ENCODE measurements at regions not wholly inside any gene's neighbourhood (a gene's known extent, or its start where the extent isn't known, plus 50 kb on each side); places are given as distances from the start of the nearest gene placed in this dataset.

DNA sequence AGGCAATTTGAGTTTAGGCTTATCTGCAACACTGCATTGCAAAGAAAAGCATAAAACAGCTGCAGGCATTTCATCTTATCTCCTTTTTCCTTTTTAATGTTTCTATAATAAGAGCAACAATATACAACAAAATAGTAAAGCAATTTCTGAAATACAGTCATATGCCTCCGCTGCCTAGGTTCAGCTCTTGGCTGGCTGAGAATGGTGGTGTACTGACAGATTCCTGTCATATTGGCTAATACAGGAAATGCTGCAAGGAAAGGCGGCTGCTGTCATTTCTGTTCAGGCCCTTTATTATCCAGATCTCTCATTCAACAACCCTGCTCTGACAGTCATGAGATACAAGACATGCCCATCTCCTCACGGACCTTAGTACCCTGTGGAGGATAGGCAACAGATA is 677.0 kb downstream of the TAF11L14 start:
- no TSS peak for BruUV-seq (replicated peaks)
- no peaks in the 10 kb centered on the region for H3K79me2 ChIP-seq (ENCODE audit: control insufficient read depth, insufficient read depth, low read length)
- no peak overlapping the region for H2AFZ ChIP-seq (ENCODE audit: low read depth, low read length)
- no peaks in the 10 kb centered on the region for H3K9me3 ChIP-seq (replicated peaks; ENCODE audit: control insufficient read depth, insufficient read depth, low read depth, low read length)
- no peak for DNase-seq (ENCODE audit: extremely low read depth in 1 of 4, low spot score in 3 of 4)
- H3K9ac ChIP-seq (ENCODE audit: insufficient read depth in 1 of 2, low read depth in 2 of 2, low read length in 2 of 2) = no peak overlapping the region
- no peaks in the 10 kb centered on the region for H3K27me3 ChIP-seq (ENCODE audit: control insufficient read depth in 2 of 2, insufficient read depth in 2 of 2, low read length in 2 of 2)
- TF ChIP-seq RBM34 (IDR thresholded peaks at IDR 0.05; ENCODE audit: borderline replicate concordance, insufficient read depth, low read length) (no peak), NR1H2 (CRISPR knock-in tag; IDR thresholded peaks at IDR 0.05) (no peak), JUNB (CRISPR knock-in tag; conservative IDR thresholded peaks at IDR 0.05) (no peak), RCOR1 (IDR thresholded peaks at IDR 0.05; ENCODE audit: borderline replicate concordance in 1 of 2, low read depth in 2 of 2, low read length in 2 of 2) (no peak), SAFB (IDR thresholded peaks at IDR 0.05; ENCODE audit: borderline replicate concordance, low read depth, low read length) (no peak)
- TF ChIP-seq, protein P1, sequence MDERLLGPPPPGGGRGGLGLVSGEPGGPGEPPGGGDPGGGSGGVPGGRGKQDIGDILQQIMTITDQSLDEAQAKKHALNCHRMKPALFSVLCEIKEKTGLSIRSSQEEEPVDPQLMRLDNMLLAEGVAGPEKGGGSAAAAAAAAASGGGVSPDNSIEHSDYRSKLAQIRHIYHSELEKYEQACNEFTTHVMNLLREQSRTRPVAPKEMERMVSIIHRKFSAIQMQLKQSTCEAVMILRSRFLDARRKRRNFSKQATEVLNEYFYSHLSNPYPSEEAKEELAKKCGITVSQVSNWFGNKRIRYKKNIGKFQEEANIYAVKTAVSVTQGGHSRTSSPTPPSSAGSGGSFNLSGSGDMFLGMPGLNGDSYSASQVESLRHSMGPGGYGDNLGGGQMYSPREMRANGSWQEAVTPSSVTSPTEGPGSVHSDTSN (CRISPR knock-in tag; IDR thresholded peaks at IDR 0.05; ENCODE audit: low read depth) = no peak
- TF ChIP-seq, protein P1 (tag; conservative IDR thresholded peaks at IDR 0.05; ENCODE audit: low read depth) = no peak
- CTCF ChIA-PET (ENCODE audit: low intra/inter-chr PET ratio) = interaction anchor here (0.6 kb wide), 1 partner anchor 1103 kb away, joined by 3 read pairs; no protein-coding TSS in a partner anchor
- no peaks in the 10 kb centered on the region for H4K20me1 ChIP-seq (replicated peaks; ENCODE audit: control insufficient read depth, insufficient read depth, low read length)
- no peak overlapping the region for H3K27ac ChIP-seq (ENCODE audit: extremely low read depth, low read depth, low read length)
- 0% methylated on average over 3 of the region's 3 CpGs for WGBS (ENCODE audit: insufficient coverage, low coverage, missing lambda C conversion rate)
- H3K9me1 ChIP-seq (ENCODE audit: control insufficient read depth, insufficient read depth, low read length) = no peaks in the 10 kb centered on the region
- POLR2A ChIA-PET = no interaction called here
- no peak overlapping the region for H3K4me3 ChIP-seq
- no peak for ATAC-seq
- intact Hi-C loops (cut with micrococcal nuclease) = no loop called here
- H3K36me3 ChIP-seq (ENCODE audit: control insufficient read depth, insufficient read depth, low read length) = no peaks in the 10 kb centered on the region
- no peak for FAIRE-seq
- H3K4me1 ChIP-seq (replicated peaks in 1 of 2; ENCODE audit: control insufficient read depth in 2 of 2, insufficient read depth in 2 of 2, low read length in 2 of 2) = no peaks in the 10 kb centered on the region
- in situ Hi-C loops (cut with MboI) = loop anchor here (25.0 kb wide), 2 partner anchors 824 to 1524 kb away; partner anchors contain the start of gene TAF11L2
- H3K4me2 ChIP-seq (ENCODE audit: insufficient read depth, low read length) = no peak overlapping the region
